ENCODE measurements at regions not wholly inside any gene's neighbourhood (a gene's known extent, or its start where the extent isn't known, plus 50 kb on each side); places are given as distances from the start of the nearest gene placed in this dataset.

DNA sequence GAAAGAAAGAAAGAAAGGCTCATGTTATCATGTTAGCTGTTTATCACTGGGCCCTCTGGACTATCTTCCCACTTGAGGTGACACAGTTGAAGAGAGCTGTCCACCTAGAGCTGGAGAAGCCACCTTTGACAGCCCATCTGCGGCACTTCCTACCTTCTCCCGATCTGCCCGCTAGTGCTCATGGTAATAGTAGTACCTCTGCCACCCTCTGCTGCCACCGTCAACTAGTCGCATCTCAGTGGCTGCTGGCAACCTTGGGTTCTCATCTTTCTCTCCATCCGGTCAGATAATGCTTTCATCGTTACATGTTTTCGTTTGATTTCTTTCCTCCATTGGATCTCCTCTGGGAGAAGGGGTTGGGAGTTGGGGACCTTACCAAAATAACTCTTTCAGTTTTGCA is 63.2 kb upstream of the COPS8 start:
- TF ChIP-seq CEBPB (IDR thresholded peaks at IDR 0.05) (no peak), REST (IDR thresholded peaks at IDR 0.05; ENCODE audit: low read depth) (no peak), TEAD4 (IDR thresholded peaks at IDR 0.05) (no peak), EP300 (IDR thresholded peaks at IDR 0.05; ENCODE audit: borderline replicate concordance) (no peak), ZBTB7A (IDR thresholded peaks at IDR 0.05; ENCODE audit: low read depth) (no peak), YY1 (IDR thresholded peaks at IDR 0.05; ENCODE audit: low read depth) (no peak), TCF12 (IDR thresholded peaks at IDR 0.05; ENCODE audit: low read depth) (no peak), MAX (IDR thresholded peaks at IDR 0.05) (no peak), FOXM1 (IDR thresholded peaks at IDR 0.05; ENCODE audit: borderline replicate concordance, low read depth) (no peak)

All from Ishikawa (cell line).